GM12878 (cell line): ENCODE measurements at regions not wholly inside any gene's neighbourhood (a gene's known extent, or its start where the extent isn't known, plus 50 kb on each side); places are given as distances from the start of the nearest gene placed in this dataset.

Experiments used
- ATAC-seq: fragments of 200-7000 bp; cut with Tn5 transposase; 3 replicates; pipeline ENCODE4 v1.9.1; 2020; ENCODE audit warnings: mild to moderate bottlenecking, moderate library complexity
- BruUV-seq: library from RNA; stranded (reverse); fragments of 400-500 nt; replicated peaks from 2 replicates; lab custom pipeline; 2021; lab: Mats Ljungman, UMichigan
- CTCF ChIA-PET: fragments of 300-600 bp; sonication (Branson Sonifier 250); formaldehyde crosslinking; extraction: SDS; loops from one replicate; lab custom pipeline; 2021; ENCODE audit warnings: inconsistent platforms; lab: Yijun Ruan, JAX
- POLR2A ChIA-PET: fragments of 350-600 bp; formaldehyde crosslinking; extraction: SDS; loops from one replicate; lab custom pipeline; 2021; ENCODE audit warnings: inconsistent platforms; lab: Charles Lee
- RAD21 ChIA-PET: fragments of 300-600 bp; sonication (Branson Sonifier 250); formaldehyde crosslinking; loops from one replicate; lab custom pipeline; 2023; ENCODE audit warnings: antibody characterized with exemption; ENCODE audit not compliant: unreplicated experiment; lab: Charles Lee
- SMC1A ChIA-PET: fragments of 300-600 bp; sonication (Branson Sonifier 250); formaldehyde crosslinking; loops from one replicate; lab custom pipeline; 2023; ENCODE audit not compliant: unreplicated experiment, uncharacterized antibody; lab: Charles Lee
- DNase-seq: peaks from one replicate; pipeline ENCODE4 v3.0.0-alpha.2; 2011; ENCODE audit warnings: low read depth, low spot score
- FAIRE-seq: peaks from 3 replicates; lab custom pipeline; 2011; peaks lifted over from hg19 to GRCh38; lab: Jason Lieb, UNC
- H2AFZ ChIP-seq: 2 replicates; pipeline ENCODE4 v1.6.0; 2011; ENCODE audit warnings: low read depth, low read length, control low read depth; ENCODE audit not compliant: control insufficient read depth
- H3K27ac ChIP-seq: 2 replicates; pipeline ENCODE4 v1.5.1; 2011; ENCODE audit warnings: control low read depth; ENCODE audit not compliant: control insufficient read depth, insufficient read depth
- H3K27me3 ChIP-seq, 2 experiments: replicated peaks in 1 of 2; 2 replicates each; pipeline versions ENCODE4 v1.6.0 to v1.6.1; 2011; ENCODE audit warnings: low read length in 1 of 2; ENCODE audit not compliant: control insufficient read depth in 2 of 2, insufficient read depth in 2 of 2
- H3K36me3 ChIP-seq, 2 experiments: 2 replicates each; pipeline ENCODE4 v1.5.1; 2011; ENCODE audit warnings: low read length in 1 of 2; ENCODE audit not compliant: control insufficient read depth in 2 of 2, insufficient read depth in 2 of 2
- H3K4me1 ChIP-seq: 2 replicates; pipeline ENCODE4 v1.6.1; 2011; ENCODE audit warnings: mild to moderate bottlenecking, low read length, moderate library complexity, mixed read lengths; ENCODE audit not compliant: control insufficient read depth, insufficient read depth
- H3K4me2 ChIP-seq: 2 replicates; pipeline ENCODE4 v1.6.0; 2011; ENCODE audit warnings: control low read depth; ENCODE audit not compliant: control insufficient read depth, insufficient read depth
- H3K4me3 ChIP-seq: fragments of 200-600 bp; sonication (generic); 2 replicates; pipeline ENCODE4 v1.5.1; 2016
- H3K79me2 ChIP-seq: 2 replicates; pipeline ENCODE4 v1.6.0; 2011; ENCODE audit warnings: low read length; ENCODE audit not compliant: control insufficient read depth, insufficient read depth
- H3K9ac ChIP-seq: 2 replicates; pipeline ENCODE4 v1.8.0; 2011; ENCODE audit warnings: low read length, control low read depth, mixed read lengths; ENCODE audit not compliant: control insufficient read depth, insufficient read depth
- H3K9me3 ChIP-seq: replicated peaks from 3 replicates; pipeline ENCODE4 v1.5.1; 2011; ENCODE audit warnings: mild to moderate bottlenecking, low read length; ENCODE audit not compliant: control insufficient read depth, insufficient read depth
- H4K20me1 ChIP-seq: 2 replicates; pipeline ENCODE4 v1.6.0; 2011; ENCODE audit not compliant: control insufficient read depth, insufficient read depth
- ASH2L ChIP-seq: fragments of 300-600, 200-600 bp; sonication (generic); IDR thresholded peaks from 2 replicates; pipeline ENCODE4 v1.6.1; 2017; ENCODE audit warnings: low read depth, mild to moderate bottlenecking, borderline replicate concordance
- MXI1 ChIP-seq: fragments of 150-350 bp; IDR thresholded peaks from 2 replicates; pipeline ENCODE4 v1.6.1; 2011; ENCODE audit warnings: low read depth, mild to moderate bottlenecking, inconsistent platforms, low read length, improper control_type of control experiment
- POLR2A ChIP-seq: IDR thresholded peaks from 2 replicates; pipeline ENCODE4 v1.6.1; 2011; ENCODE audit warnings: low read depth, mild to moderate bottlenecking, low read length
- RELA ChIP-seq: fragments of 450-650 bp; IDR thresholded peaks from 2 replicates; pipeline ENCODE4 v1.8.0; 2014; ENCODE audit warnings: borderline replicate concordance; ENCODE audit not compliant: partially characterized antibody
- STAT1 ChIP-seq: fragments of 450-650 bp; conservative IDR thresholded peaks from 2 replicates; pipeline ENCODE4 v1.6.1; 2014; ENCODE audit warnings: antibody characterized with exemption, mild to moderate bottlenecking
- STAT3 ChIP-seq: IDR thresholded peaks from 2 replicates; pipeline ENCODE4 v1.6.1; 2011; ENCODE audit warnings: low read depth, low read length, improper control_type of control experiment
- TARDBP ChIP-seq: IDR thresholded peaks from 2 replicates; pipeline ENCODE4 v1.6.1; 2016; ENCODE audit warnings: borderline replicate concordance
- YY1 ChIP-seq: IDR thresholded peaks from 2 replicates; pipeline ENCODE4 v1.6.1; 2011; ENCODE audit warnings: low read depth, mild to moderate bottlenecking, low read length
- ZBED1 ChIP-seq: IDR thresholded peaks from 2 replicates; pipeline ENCODE4 v1.6.1; 2016; ENCODE audit warnings: borderline replicate concordance
- ZNF217 ChIP-seq: fragments of 450-650 bp; IDR thresholded peaks from 2 replicates; pipeline ENCODE4 v1.6.1; 2017; ENCODE audit warnings: antibody characterized with exemption, mild to moderate bottlenecking
- ZNF274 ChIP-seq: IDR thresholded peaks from one replicate; pipeline ENCODE4 v1.8.0; 2011; ENCODE audit not compliant: insufficient read length, insufficient read depth
- ZNF622 ChIP-seq: fragments of 450-650 bp; IDR thresholded peaks from 2 replicates; pipeline ENCODE4 v1.6.1; 2017; ENCODE audit warnings: mild to moderate bottlenecking, inconsistent platforms
- WGBS: methylation state at CpG from one replicate; pipeline ENCODE4 v1.1.6; 2016; ENCODE audit warnings: low lambda C conversion rate; ENCODE audit not compliant: insufficient replicate concordance, insufficient coverage; ENCODE audit errors: missing lambda C conversion rate; 5-methylcytosine and 5-hydroxymethylcytosine counted together
- in situ Hi-C: fragments of 300-500 bp; cut with MboI; formaldehyde crosslinking; loops from 9 replicates; pipeline ENCODE4 v1.14.3; 2018; ENCODE audit warnings: mixed read lengths
- intact Hi-C: fragments of 100-400 bp; cut with micrococcal nuclease; formaldehyde crosslinking; loops from one replicate; pipeline ENCODE4 v1.14.2; 2022; ENCODE audit not compliant: unreplicated experiment
- TF ChIP-seq, protein P1 (sequence below): fragments of 450-650 bp; IDR thresholded peaks from 2 replicates; pipeline ENCODE4 v1.6.1; 2016; ENCODE audit warnings: mild to moderate bottlenecking
- TF ChIP-seq, protein P2 (sequence below): IDR thresholded peaks from 2 replicates; pipeline ENCODE4 v1.6.1; 2012; ENCODE audit warnings: low read depth, low read length, improper control_type of control experiment
- TF ChIP-seq, protein P3 (sequence below): IDR thresholded peaks from 2 replicates; pipeline ENCODE4 v1.6.1; 2011; ENCODE audit warnings: low read depth, low read length, improper control_type of control experiment, borderline replicate concordance
- TF ChIP-seq, protein P4 (sequence below): fragments of 450-650 bp; IDR thresholded peaks from 2 replicates; pipeline ENCODE4 v1.6.1; 2017; ENCODE audit warnings: low read depth, mild to moderate bottlenecking, moderate library complexity
- TF ChIP-seq, protein P5 (sequence below): fragments of 450-650 bp; IDR thresholded peaks from 2 replicates; pipeline ENCODE4 v1.6.1; 2017; ENCODE audit warnings: mild to moderate bottlenecking, moderate library complexity

DNA sequence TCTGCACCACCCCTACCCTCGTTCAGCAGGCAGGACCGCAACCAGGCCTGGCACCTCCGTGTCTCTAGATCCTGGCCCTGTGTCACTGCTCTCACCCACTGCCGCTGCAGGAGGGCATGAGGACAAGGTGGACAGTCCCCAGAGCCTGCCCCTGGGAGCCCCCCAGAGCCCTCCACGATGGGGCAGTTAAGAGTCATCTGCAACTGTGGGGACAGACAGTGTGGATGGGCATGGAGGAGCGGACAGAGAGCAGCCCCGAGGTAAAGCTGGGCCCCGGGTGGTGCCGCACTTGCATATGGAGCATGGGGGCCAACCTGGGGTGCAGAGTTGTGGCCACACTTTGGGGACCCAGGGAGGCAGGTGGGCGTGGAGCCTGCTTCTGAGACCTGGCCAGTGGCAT lies 905.1 kb upstream of the USP15 start (continued):
- TF ChIP-seq YY1 (no peak), ZNF217 (no peak), ASH2L (no peak)
- TF ChIP-seq, protein P1, sequence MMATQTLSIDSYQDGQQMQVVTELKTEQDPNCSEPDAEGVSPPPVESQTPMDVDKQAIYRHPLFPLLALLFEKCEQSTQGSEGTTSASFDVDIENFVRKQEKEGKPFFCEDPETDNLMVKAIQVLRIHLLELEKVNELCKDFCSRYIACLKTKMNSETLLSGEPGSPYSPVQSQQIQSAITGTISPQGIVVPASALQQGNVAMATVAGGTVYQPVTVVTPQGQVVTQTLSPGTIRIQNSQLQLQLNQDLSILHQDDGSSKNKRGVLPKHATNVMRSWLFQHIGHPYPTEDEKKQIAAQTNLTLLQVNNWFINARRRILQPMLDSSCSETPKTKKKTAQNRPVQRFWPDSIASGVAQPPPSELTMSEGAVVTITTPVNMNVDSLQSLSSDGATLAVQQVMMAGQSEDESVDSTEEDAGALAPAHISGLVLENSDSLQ = no peak
- TF ChIP-seq, protein P2, sequence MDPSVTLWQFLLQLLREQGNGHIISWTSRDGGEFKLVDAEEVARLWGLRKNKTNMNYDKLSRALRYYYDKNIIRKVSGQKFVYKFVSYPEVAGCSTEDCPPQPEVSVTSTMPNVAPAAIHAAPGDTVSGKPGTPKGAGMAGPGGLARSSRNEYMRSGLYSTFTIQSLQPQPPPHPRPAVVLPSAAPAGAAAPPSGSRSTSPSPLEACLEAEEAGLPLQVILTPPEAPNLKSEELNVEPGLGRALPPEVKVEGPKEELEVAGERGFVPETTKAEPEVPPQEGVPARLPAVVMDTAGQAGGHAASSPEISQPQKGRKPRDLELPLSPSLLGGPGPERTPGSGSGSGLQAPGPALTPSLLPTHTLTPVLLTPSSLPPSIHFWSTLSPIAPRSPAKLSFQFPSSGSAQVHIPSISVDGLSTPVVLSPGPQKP = no peak

DNA sequence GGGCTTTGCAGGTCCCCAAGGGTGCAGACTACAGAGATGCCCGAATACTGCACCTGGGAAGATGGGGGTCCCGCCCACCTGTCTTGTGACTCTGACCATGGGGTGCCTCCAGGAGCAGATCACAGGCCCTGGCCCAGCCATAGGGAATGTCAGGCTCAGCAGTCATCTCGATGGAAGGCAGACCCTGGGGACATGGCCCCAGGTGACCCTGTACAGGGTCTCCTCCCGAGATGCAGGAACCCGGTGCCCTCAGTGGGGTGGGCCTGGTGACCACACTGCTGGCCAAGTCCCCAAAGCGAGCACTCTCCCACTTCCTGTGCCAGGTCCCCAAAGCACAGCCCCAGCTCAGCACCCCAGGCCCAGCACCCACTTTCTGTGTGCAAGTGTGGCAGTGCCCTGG lies 903.7 kb upstream of the USP15 start:
- ChIA-PET SMC1A (no interaction called here), CTCF (no interaction called here), RAD21 (no interaction called here), POLR2A (no interaction called here)
- H3K79me2 ChIP-seq = no peaks in the 10 kb centered on the region
- no TSS peak for BruUV-seq
- no peak for DNase-seq
- no peak overlapping the region for H3K27ac ChIP-seq
- no peak overlapping the region for H3K9ac ChIP-seq
- no peaks in the 10 kb centered on the region for H3K4me1 ChIP-seq
- in situ Hi-C loops = no loop called here
- no peaks in the 10 kb centered on the region for H3K36me3 ChIP-seq
- FAIRE-seq = no peak
- WGBS = 0% methylated on average over 6 of the region's 6 CpGs
- intact Hi-C loops = no loop called here
- H3K27me3 ChIP-seq = no peaks in the 10 kb centered on the region
- ATAC-seq = no peak
- no peak overlapping the region for H3K4me2 ChIP-seq
- no peaks in the 10 kb centered on the region; the same call in 2 of the 3 replicates for H3K9me3 ChIP-seq
- H3K4me3 ChIP-seq = no peak overlapping the region
- H4K20me1 ChIP-seq = no peaks in the 10 kb centered on the region
- no peak overlapping the region for H2AFZ ChIP-seq
- TF ChIP-seq POLR2A (no peak), MXI1 (no peak), STAT3 (no peak), ZNF622 (no peak), RELA (no peak), ZBED1 (no peak), TARDBP (no peak), STAT1 (no peak), ZNF274 (no peak)
- TF ChIP-seq, protein P3, sequence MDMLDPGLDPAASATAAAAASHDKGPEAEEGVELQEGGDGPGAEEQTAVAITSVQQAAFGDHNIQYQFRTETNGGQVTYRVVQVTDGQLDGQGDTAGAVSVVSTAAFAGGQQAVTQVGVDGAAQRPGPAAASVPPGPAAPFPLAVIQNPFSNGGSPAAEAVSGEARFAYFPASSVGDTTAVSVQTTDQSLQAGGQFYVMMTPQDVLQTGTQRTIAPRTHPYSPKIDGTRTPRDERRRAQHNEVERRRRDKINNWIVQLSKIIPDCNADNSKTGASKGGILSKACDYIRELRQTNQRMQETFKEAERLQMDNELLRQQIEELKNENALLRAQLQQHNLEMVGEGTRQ = no peak
- TF ChIP-seq, protein P4, sequence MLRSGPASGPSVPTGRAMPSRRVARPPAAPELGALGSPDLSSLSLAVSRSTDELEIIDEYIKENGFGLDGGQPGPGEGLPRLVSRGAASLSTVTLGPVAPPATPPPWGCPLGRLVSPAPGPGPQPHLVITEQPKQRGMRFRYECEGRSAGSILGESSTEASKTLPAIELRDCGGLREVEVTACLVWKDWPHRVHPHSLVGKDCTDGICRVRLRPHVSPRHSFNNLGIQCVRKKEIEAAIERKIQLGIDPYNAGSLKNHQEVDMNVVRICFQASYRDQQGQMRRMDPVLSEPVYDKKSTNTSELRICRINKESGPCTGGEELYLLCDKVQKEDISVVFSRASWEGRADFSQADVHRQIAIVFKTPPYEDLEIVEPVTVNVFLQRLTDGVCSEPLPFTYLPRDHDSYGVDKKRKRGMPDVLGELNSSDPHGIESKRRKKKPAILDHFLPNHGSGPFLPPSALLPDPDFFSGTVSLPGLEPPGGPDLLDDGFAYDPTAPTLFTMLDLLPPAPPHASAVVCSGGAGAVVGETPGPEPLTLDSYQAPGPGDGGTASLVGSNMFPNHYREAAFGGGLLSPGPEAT = no peak
- TF ChIP-seq, protein P5, sequence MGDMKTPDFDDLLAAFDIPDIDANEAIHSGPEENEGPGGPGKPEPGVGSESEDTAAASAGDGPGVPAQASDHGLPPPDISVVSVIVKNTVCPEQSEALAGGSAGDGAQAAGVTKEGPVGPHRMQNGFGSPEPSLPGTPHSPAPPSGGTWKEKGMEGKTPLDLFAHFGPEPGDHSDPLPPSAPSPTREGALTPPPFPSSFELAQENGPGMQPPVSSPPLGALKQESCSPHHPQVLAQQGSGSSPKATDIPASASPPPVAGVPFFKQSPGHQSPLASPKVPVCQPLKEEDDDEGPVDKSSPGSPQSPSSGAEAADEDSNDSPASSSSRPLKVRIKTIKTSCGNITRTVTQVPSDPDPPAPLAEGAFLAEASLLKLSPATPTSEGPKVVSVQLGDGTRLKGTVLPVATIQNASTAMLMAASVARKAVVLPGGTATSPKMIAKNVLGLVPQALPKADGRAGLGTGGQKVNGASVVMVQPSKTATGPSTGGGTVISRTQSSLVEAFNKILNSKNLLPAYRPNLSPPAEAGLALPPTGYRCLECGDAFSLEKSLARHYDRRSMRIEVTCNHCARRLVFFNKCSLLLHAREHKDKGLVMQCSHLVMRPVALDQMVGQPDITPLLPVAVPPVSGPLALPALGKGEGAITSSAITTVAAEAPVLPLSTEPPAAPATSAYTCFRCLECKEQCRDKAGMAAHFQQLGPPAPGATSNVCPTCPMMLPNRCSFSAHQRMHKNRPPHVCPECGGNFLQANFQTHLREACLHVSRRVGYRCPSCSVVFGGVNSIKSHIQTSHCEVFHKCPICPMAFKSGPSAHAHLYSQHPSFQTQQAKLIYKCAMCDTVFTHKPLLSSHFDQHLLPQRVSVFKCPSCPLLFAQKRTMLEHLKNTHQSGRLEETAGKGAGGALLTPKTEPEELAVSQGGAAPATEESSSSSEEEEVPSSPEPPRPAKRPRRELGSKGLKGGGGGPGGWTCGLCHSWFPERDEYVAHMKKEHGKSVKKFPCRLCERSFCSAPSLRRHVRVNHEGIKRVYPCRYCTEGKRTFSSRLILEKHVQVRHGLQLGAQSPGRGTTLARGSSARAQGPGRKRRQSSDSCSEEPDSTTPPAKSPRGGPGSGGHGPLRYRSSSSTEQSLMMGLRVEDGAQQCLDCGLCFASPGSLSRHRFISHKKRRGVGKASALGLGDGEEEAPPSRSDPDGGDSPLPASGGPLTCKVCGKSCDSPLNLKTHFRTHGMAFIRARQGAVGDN = no peak
